DOHH2 (cell line): ENCODE measurements at regions not wholly inside any gene's neighbourhood (a gene's known extent, or its start where the extent isn't known, plus 50 kb on each side); places are given as distances from the start of the nearest gene placed in this dataset.

Experiments
- H3F3A ChIP-seq: fragments of 200-600 bp; sonication (generic), shearing (Covaris generic); 2 replicates; pipeline ENCODE4 v1.6.0; 2016; ENCODE audit warnings: antibody characterized with exemption, mild to moderate bottlenecking; ENCODE audit not compliant: control insufficient read depth, insufficient read depth
- H3K27ac ChIP-seq: fragments of 200-600 bp; sonication (generic); 2 replicates; pipeline ENCODE4 v1.5.1; 2014; ENCODE audit warnings: low read depth, mild to moderate bottlenecking, low read length, moderate library complexity
- H3K27me3 ChIP-seq: fragments of 200-600 bp; sonication (generic); 2 replicates; pipeline ENCODE4 v1.6.1; 2014; ENCODE audit warnings: mild to moderate bottlenecking, low read length, mixed read lengths; ENCODE audit not compliant: control insufficient read depth
- H3K36me3 ChIP-seq: fragments of 200-600 bp; sonication (generic); 2 replicates; pipeline ENCODE4 v1.6.1; 2014; ENCODE audit warnings: mild to moderate bottlenecking, low read length, moderate library complexity, mixed read lengths; ENCODE audit not compliant: control insufficient read depth
- H3K4me1 ChIP-seq: fragments of 200-600 bp; sonication (generic); 2 replicates; pipeline ENCODE4 v1.6.1; 2014; ENCODE audit warnings: mild to moderate bottlenecking, low read length, mixed read lengths; ENCODE audit not compliant: control insufficient read depth
- H3K4me2 ChIP-seq: fragments of 200-600 bp; sonication (generic); 2 replicates; pipeline ENCODE4 v1.6.0; 2014; ENCODE audit warnings: mild to moderate bottlenecking, low read length, moderate library complexity
- H3K4me3 ChIP-seq: fragments of 200-600 bp; sonication (generic); 2 replicates; pipeline ENCODE4 v1.5.1; 2014; ENCODE audit warnings: mild to moderate bottlenecking, low read length, mixed read lengths
- H3K79me2 ChIP-seq: fragments of 200-600 bp; sonication (generic); 2 replicates; pipeline ENCODE4 v1.6.1; 2014; ENCODE audit warnings: mild to moderate bottlenecking, low read length, mixed read lengths; ENCODE audit not compliant: control insufficient read depth
- H3K9me2 ChIP-seq: fragments of 200-600 bp; sonication (generic); replicated peaks from 2 replicates; pipeline ENCODE4 v1.6.1; 2014; ENCODE audit warnings: mild to moderate bottlenecking, low read length, mixed read lengths; ENCODE audit not compliant: control insufficient read depth
- H3K9me3 ChIP-seq: fragments of 200-600 bp; sonication (generic); 2 replicates; pipeline ENCODE4 v1.6.1; 2014; ENCODE audit warnings: antibody characterized with exemption, low read length, mixed read lengths; ENCODE audit not compliant: control insufficient read depth, insufficient read depth
- H4K20me1 ChIP-seq: fragments of 200-600 bp; sonication (generic); 2 replicates; pipeline ENCODE4 v1.6.0; 2014; ENCODE audit warnings: low read depth, mild to moderate bottlenecking, antibody characterized with exemption, low read length, moderate library complexity; ENCODE audit not compliant: control insufficient read depth, insufficient read depth
- EZH2phosphoT487 ChIP-seq: fragments of 200-600 bp; sonication (generic); IDR thresholded peaks from 2 replicates; pipeline ENCODE4 v1.6.1; 2017; ENCODE audit warnings: borderline replicate concordance, mild to moderate bottlenecking, antibody characterized with exemption, low read length, moderate library complexity, mixed read lengths
- TF ChIP-seq, protein P1 (sequence below): fragments of 200-600 bp; sonication (generic); IDR thresholded peaks from one replicate; pipeline ENCODE4 v1.5.1; 2014; ENCODE audit warnings: antibody characterized with exemption, mild to moderate bottlenecking, low read depth, low read length; ENCODE audit not compliant: poor library complexity, severe bottlenecking

DNA sequence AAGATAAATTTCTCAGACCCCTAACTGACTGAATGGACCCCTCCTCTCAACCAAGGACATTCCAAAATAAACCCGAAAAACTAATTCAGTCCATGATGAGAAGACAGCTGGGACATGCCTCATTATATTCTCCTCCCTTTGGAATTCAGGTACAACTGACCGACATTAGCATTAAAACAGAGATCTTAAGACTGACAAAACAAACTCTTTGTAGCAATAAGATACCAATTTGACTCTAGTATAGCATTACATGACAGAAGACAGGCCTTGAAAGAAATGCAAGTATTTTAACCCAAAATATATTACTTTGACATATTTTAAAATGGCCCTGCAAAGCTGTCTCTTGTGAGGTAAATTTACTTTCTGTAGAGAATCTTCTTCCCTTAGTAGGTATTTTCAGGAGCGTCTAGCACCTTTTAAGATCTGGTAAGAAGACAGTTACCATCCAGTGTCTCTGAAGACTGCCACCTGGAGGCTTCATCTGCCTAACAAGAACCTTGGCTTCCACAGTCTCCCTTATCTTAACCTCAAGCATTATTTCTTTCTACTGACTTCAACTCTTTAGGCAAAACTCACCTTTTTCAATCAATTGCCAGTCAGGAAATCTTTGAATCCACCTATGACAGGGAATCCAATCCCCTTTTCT is 957.5 kb downstream of the SLC6A15 start:
- Histone ChIP-seq H3K4me3 (no peak overlapping the region), H3K27me3 (no peaks in the 10 kb centered on the region), H3K27ac (no peak overlapping the region), H3K9me3 (no peaks in the 10 kb centered on the region), H3K4me1 (no peaks in the 10 kb centered on the region), H3K79me2 (no peaks in the 10 kb centered on the region), H3K36me3 (no peaks in the 10 kb centered on the region), H3K4me2 (no peak overlapping the region), H4K20me1 (no peaks in the 10 kb centered on the region), H3K9me2 (no peaks in the 10 kb centered on the region), H3F3A (no peaks in the 10 kb centered on the region)
- TF ChIP-seq, protein P1, sequence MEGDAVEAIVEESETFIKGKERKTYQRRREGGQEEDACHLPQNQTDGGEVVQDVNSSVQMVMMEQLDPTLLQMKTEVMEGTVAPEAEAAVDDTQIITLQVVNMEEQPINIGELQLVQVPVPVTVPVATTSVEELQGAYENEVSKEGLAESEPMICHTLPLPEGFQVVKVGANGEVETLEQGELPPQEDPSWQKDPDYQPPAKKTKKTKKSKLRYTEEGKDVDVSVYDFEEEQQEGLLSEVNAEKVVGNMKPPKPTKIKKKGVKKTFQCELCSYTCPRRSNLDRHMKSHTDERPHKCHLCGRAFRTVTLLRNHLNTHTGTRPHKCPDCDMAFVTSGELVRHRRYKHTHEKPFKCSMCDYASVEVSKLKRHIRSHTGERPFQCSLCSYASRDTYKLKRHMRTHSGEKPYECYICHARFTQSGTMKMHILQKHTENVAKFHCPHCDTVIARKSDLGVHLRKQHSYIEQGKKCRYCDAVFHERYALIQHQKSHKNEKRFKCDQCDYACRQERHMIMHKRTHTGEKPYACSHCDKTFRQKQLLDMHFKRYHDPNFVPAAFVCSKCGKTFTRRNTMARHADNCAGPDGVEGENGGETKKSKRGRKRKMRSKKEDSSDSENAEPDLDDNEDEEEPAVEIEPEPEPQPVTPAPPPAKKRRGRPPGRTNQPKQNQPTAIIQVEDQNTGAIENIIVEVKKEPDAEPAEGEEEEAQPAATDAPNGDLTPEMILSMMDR: no peak
- no peak for TF ChIP-seq EZH2phosphoT487

DNA sequence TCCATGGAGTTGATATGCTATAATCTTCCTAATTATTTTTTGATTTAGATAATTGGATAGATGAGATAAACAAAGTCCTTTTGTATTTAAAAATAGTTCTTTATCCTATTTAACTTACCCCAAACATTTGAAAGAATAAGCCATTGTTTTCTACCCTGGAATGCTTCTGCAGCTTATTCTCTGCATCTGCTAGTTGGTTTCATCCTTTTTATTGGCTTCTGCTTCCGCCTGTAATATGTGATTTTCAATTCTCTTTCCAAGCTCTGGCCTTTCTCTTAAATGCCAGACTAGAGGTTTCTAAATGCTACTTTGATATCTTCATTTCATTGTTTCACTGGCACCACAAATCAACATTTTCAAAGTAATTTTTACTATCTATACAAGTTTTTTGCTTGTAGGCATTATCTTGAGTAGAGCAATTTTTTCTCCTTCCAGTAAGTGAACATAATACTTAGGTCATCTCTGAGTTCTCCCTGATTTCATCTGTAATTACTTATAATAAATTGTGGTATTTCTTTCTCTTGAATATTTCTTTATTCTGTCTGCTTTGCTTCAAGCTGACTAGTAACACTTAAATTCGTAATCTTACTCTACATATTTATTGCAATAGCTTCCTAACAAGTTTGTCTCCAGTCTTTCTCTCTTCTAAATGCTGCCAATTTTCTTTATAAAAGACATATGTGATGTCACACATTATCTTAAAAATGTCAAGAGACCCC is 958.4 kb downstream of the SLC6A15 start:
- TF ChIP-seq, protein P1: no peak
- TF ChIP-seq EZH2phosphoT487: no peak
- H4K20me1 ChIP-seq: no peaks in the 10 kb centered on the region
- H3K9me2 ChIP-seq: no peaks in the 10 kb centered on the region; the same call in 1 of the 2 replicates
- H3K27me3 ChIP-seq: no peaks in the 10 kb centered on the region
- H3K27ac ChIP-seq: no peak overlapping the region
- no peaks in the 10 kb centered on the region for H3F3A ChIP-seq
- no peaks in the 10 kb centered on the region for H3K4me1 ChIP-seq
- no peak overlapping the region for H3K4me3 ChIP-seq
- no peaks in the 10 kb centered on the region for H3K79me2 ChIP-seq
- H3K9me3 ChIP-seq: no peaks in the 10 kb centered on the region
- H3K36me3 ChIP-seq: no peaks in the 10 kb centered on the region
- H3K4me2 ChIP-seq: no peak overlapping the region

DNA sequence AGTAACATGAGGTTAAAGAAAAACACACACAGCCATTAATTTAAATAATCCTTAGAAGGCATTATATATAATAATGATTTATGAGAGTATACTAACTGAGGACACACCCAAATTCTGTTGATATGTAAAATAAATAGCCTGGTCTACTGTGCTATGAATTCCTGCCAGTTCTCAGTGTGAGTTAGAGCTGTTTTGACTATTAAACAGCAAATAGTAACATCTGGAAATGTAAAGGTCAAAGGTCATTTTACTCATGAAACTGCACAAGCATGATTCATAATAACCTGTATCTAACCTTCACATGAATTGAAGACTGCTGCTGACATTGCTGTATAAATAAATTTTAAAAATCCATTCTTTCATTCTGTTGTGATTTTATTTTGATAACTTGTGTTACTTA is 966.7 kb downstream of the SLC6A15 start:
- Histone ChIP-seq H3K9me3 (no peaks in the 10 kb centered on the region), H4K20me1 (no peaks in the 10 kb centered on the region), H3K9me2 (no peaks in the 10 kb centered on the region; the same call in 1 of the 2 replicates), H3K4me2 (no peak overlapping the region), H3K27ac (no peak overlapping the region), H3K4me1 (no peaks in the 10 kb centered on the region), H3K27me3 (no peaks in the 10 kb centered on the region), H3K79me2 (no peaks in the 10 kb centered on the region), H3K36me3 (no peaks in the 10 kb centered on the region), H3F3A (no peaks in the 10 kb centered on the region), H3K4me3 (no peak overlapping the region)
- TF ChIP-seq EZH2phosphoT487: no peak
- TF ChIP-seq, protein P1: no peak
